Ascending aorta (tissue), 2 donors: ENCODE measurements at regions not wholly inside any gene's neighbourhood (a gene's known extent, or its start where the extent isn't known, plus 50 kb on each side); places are given as distances from the start of the nearest gene placed in this dataset.

Experiments used
- DNase-seq, 2 donors: peaks; one replicate each; pipeline ENCODE4 v3.0.0-alpha.2; 2019; ENCODE audit warnings: low spot score in 2 of 2
- H3K27ac ChIP-seq, 2 donors: fragments of 200-600 bp; sonication (generic); one replicate each; pipeline ENCODE4 v1.5.1; 2016 to 2017; ENCODE audit warnings: mild to moderate bottlenecking in 1 of 2
- H3K27me3 ChIP-seq: fragments of 200-600 bp; sonication (generic); one replicate; pipeline ENCODE4 v1.5.1; 2017
- H3K36me3 ChIP-seq, 2 donors: fragments of 200-600 bp; sonication (generic); one replicate each; pipeline ENCODE4 v1.5.1; 2016
- H3K4me1 ChIP-seq, 2 donors: fragments of 200-600 bp; sonication (generic); one replicate each; pipeline ENCODE4 v1.5.1; 2016 to 2017; ENCODE audit warnings: mild to moderate bottlenecking in 1 of 2
- H3K4me3 ChIP-seq, 2 donors: fragments of 200-600 bp; sonication (generic); one replicate each; pipeline ENCODE4 v1.5.1; 2016 to 2017; ENCODE audit warnings: mild to moderate bottlenecking in 1 of 2
- H3K9me3 ChIP-seq, 2 donors: fragments of 200-600 bp; sonication (generic); one replicate each; pipeline ENCODE4 v1.5.1; 2016
- intact Hi-C: fragments of 100-400 bp; cut with DNase I; formaldehyde crosslinking; loops from one replicate; pipeline ENCODE4 v1.15.1; 2023
- TF ChIP-seq, protein P1 (sequence below), 3 experiments: fragments of 200-600 bp in 2 of 3; fragments of 450-650 bp in 1 of 3; sonication (generic) in 2 of 3; IDR thresholded peaks; one replicate each; pipeline ENCODE4 v1.5.1; 2016 to 2019; ENCODE audit warnings: antibody characterized with exemption in 3 of 3, mild to moderate bottlenecking in 1 of 3, moderate library complexity in 1 of 3

DNA sequence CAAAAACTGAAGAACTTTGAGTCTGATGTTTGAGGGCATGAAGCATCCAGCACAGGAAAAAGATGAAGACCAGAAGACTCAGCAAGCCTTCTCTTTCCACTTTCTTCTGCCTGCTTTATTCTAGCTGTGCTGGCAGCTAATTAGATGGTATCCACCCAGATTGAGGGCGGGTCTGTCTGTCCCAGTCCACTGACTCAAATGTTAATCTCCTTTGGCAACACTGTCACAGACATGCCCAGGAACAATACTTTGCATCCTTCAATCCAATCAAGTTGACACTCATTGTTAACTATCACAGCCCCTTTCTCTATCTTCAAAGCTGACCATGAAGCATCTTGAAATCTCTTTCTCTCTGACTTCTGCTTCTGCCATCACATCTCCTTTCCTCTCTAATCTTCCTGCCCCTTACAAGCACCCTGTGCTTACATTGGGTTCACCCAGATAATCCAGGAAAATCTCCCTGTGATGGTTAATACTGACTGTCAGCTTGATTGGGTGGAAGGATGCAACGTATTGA, 115.9 kb upstream of the CDH13 start:
- intact Hi-C loops, result no loop called here
- TF ChIP-seq, protein P1, sequence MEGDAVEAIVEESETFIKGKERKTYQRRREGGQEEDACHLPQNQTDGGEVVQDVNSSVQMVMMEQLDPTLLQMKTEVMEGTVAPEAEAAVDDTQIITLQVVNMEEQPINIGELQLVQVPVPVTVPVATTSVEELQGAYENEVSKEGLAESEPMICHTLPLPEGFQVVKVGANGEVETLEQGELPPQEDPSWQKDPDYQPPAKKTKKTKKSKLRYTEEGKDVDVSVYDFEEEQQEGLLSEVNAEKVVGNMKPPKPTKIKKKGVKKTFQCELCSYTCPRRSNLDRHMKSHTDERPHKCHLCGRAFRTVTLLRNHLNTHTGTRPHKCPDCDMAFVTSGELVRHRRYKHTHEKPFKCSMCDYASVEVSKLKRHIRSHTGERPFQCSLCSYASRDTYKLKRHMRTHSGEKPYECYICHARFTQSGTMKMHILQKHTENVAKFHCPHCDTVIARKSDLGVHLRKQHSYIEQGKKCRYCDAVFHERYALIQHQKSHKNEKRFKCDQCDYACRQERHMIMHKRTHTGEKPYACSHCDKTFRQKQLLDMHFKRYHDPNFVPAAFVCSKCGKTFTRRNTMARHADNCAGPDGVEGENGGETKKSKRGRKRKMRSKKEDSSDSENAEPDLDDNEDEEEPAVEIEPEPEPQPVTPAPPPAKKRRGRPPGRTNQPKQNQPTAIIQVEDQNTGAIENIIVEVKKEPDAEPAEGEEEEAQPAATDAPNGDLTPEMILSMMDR (IDR thresholded peaks at IDR 0.05), result no peak
- no peak for DNase-seq
- Histone ChIP-seq H3K9me3 (peaks cover 0 to 9% of the 10 kb centered on the region in 2 donors), H3K4me3 (no peak overlapping the region), H3K36me3 (no peaks in the 10 kb centered on the region), H3K27me3 (no peaks in the 10 kb centered on the region), H3K27ac (no peak overlapping the region), H3K4me1 (no peaks in the 10 kb centered on the region)

DNA sequence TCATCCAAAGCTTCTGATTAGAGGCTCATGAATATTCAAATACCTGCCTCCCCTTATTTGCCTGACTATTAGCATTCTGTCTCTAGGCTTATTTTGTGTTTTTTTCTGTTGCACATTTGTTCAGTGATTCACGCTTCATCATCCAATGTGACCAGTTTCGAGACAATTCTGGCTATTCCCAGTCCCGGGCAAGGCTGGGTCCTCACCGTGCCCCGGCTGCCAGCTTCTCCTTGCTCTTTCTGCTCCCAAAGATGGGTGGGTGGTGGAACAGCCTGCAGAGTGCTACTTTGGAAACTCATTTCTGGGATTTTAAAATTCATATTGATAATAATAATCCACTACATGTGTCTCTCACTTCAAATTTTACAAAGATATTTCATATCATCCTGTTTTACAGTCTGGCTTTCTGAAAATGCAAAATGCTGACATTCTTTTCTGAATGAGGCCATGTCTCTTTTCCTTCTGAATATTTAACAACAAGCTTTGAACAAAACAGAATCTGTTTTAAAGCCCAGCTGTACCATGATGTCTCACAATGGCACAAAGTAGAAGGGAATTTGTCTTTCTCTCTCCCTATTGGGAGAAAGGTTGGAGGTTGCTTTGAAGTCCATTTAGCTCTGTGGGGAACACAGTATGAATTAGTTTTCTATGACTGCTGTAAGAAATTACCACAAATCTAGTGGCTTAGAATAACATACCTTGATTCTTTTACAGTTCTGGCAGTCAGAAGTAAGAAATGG, 116.9 kb upstream of the CDH13 start:
- Histone ChIP-seq H3K4me1 (no peaks in the 10 kb centered on the region), H3K27me3 (no peaks in the 10 kb centered on the region), H3K27ac (no peak overlapping the region), H3K36me3 (no peaks in the 10 kb centered on the region), H3K4me3 (no peak overlapping the region), H3K9me3 (peaks cover 0 to 9% of the 10 kb centered on the region in 2 donors)
- DNase-seq, result no peak
- TF ChIP-seq, protein P1 (IDR thresholded peaks at IDR 0.05), result no peak
- intact Hi-C loops, result no loop called here

DNA sequence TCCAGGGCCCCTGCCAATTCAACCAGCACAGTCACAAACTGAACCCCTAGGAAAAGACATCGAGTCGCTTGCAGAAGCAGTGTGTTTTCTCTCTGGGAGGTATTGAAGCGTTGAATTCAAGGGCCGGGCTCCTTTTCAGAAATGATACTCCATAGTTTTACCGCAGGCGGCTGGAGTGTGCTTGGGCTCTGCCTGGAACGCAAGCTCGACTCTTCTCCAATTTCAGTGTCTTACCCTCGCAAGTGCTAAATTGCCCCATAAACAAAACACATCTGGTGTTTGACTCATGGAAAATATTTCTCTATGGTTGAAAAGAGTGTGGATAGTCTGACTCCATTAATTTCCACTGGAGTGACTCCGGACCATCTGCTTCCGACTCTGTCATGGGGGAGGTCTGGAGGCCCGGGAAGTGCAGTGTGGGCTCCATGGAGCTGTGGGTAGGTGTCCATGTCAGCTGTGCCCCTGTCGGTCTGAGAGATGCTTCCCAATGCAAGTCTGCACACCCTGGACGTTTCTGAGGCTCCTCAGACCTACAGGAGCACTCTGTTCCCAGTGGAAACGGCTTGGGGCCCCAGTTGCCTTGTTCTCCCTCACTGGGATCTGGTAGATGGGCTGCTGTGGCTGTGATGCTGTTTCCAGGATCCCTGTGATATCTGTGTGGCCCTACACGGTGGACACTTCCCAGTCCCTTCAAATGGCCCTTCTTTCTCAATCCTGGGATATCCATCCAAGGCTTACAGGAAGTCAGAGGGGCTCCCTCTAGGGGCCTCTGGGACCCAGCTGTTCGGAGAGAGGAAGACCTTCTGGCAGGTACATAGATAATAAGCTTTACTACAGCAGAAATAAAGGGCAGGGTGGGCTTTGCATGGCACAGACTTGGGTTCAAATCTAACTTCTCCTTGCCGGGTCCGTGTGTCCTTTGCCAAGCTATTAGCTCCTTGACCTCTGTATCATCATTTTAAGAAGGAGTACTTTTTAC, 119.8 kb upstream of the CDH13 start:
- peaks cover 0 to 9% of the 10 kb centered on the region in 2 donors for H3K9me3 ChIP-seq
- TF ChIP-seq, protein P1 (IDR thresholded peaks at IDR 0.05), result no peak
- no peaks in the 10 kb centered on the region for H3K4me1 ChIP-seq
- H3K4me3 ChIP-seq, result no peak overlapping the region
- intact Hi-C loops, result no loop called here
- no peaks in the 10 kb centered on the region for H3K36me3 ChIP-seq
- no peak overlapping the region for H3K27ac ChIP-seq
- DNase-seq, result no peak
- no peaks in the 10 kb centered on the region for H3K27me3 ChIP-seq

DNA sequence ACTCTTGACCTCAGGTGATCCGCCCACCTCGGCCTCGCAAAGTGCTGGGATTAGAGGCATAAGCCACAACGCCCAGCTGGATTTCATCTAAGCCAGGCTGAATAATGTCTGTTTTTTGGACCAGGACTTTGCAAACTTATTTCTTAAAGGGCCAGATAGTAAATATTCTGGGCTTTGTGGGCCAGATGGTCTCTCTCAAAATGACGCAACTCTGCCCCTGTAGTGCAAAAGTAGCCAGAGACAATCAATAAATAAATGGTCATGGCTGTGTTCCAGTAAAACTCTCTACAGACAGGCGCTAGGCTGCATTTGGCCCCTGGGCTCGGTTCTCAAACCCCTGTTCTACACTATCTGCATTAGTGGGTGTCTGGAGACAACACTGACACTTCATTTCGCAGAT, 121.9 kb upstream of the CDH13 start:
- intact Hi-C loops, result no loop called here
- Histone ChIP-seq H3K27me3 (no peaks in the 10 kb centered on the region), H3K36me3 (no peaks in the 10 kb centered on the region), H3K4me1 (no peaks in the 10 kb centered on the region), H3K4me3 (no peak overlapping the region), H3K27ac (no peak overlapping the region), H3K9me3 (peaks cover 0 to 9% of the 10 kb centered on the region in 2 donors)
- no peak for DNase-seq
- TF ChIP-seq, protein P1 (IDR thresholded peaks at IDR 0.05), result no peak

DNA sequence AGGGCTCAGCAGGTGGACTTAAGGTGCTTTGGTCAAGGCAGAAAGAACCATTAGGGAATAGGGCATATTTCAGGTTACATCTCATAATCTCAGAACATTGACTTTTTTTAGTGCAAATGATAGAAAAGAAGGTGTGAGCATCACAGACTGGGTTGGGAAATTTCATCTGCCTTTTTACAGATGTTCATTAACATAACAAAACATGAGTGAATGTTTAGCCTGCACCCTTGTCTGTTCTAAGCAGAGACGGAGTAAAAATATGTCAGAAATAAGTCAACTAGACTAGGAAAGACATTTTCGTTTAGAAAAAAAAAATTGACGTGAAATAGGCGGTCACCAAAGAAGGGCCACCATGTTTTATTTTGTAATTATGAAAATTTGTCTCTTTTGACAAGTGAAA, 127.5 kb upstream of the CDH13 start:
- Histone ChIP-seq H3K4me3 (no peak overlapping the region), H3K27ac (no peak overlapping the region), H3K27me3 (no peaks in the 10 kb centered on the region), H3K4me1 (no peaks in the 10 kb centered on the region), H3K36me3 (no peaks in the 10 kb centered on the region), H3K9me3 (no peaks in the 10 kb centered on the region)
- intact Hi-C loops, result no loop called here
- TF ChIP-seq, protein P1 (IDR thresholded peaks at IDR 0.05), result no peak
- DNase-seq, result no peak
